Ovary (tissue), 3 donors: ENCODE measurements at regions not wholly inside any gene's neighbourhood (a gene's known extent, or its start where the extent isn't known, plus 50 kb on each side); places are given as distances from the start of the nearest gene placed in this dataset.

Source experiments
- CTCF ChIP-seq, 3 donors: fragments of 450-650 bp in 2 of 3; fragments of 200-600 bp in 1 of 3; IDR thresholded peaks; one replicate each; pipeline versions ENCODE4 v1.5.1 to v1.8.0; 2016 to 2022; ENCODE audit warnings: antibody characterized with exemption in 3 of 3, mild to moderate bottlenecking in 1 of 3
- POLR2A ChIP-seq: fragments of 450-650 bp; IDR thresholded peaks from one replicate; pipeline ENCODE4 v1.6.1; 2017; ENCODE audit warnings: antibody characterized with exemption, mild to moderate bottlenecking, moderate library complexity
- donor health status: DM: no; HTN: no; CAD: no.

GRCh38 chr15:38941399-38941953 lies 376.9 kb upstream of the RASGRP1 start:
- TF ChIP-seq POLR2A (no peak), CTCF (IDR thresholded peaks at IDR 0.05) (no peak)
